ENCODE measurements at regions not wholly inside any gene's neighbourhood (a gene's known extent, or its start where the extent isn't known, plus 50 kb on each side); places are given as distances from the start of the nearest gene placed in this dataset.
"Not testable (repeated sequence)": the region's sequence is repeated elsewhere in the genome, so short reads cannot be mapped to it uniquely, and the experiment has no call there.

DNA sequence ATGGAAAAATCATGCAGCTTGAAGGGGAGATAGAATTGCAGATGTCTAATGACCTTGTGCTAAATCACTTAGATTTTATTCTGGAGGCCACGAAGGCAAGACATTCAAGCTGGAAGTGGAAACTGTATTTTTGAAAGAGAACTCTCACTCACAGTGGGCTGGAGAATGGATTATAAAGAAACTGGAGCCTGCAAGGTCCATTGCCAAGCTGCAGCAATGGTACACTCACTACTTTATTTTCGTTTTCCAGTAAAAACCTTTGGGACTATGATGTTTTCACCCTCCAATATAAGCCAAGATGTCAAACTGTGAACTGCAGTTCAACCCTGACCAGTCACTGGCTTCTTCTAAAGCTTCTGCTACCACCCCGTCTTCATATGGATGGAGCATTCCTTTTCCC is 62.0 kb downstream of the SKIDA1 start:
- no peaks in the 10 kb centered on the region for H3K36me3 ChIP-seq (ENCODE audit: insufficient read depth, low read length)
- no peaks in the 10 kb centered on the region for H3K27me3 ChIP-seq (ENCODE audit: insufficient read depth, low read length)
- no peak overlapping the region for H3K4me3 ChIP-seq (ENCODE audit: low read length)
- no peak overlapping the region for H3K9ac ChIP-seq (ENCODE audit: low read depth, low read length)
- H3K9me3 ChIP-seq (ENCODE audit: insufficient read depth, low read depth, low read length), result no peaks in the 10 kb centered on the region
- WGBS, result 94% methylated on average over 3 of the region's 3 CpGs
- H3K27ac ChIP-seq (ENCODE audit: low read depth, low read length), result no peak overlapping the region
- H3K4me1 ChIP-seq (ENCODE audit: insufficient read depth, low read length), result no peaks in the 10 kb centered on the region

DNA sequence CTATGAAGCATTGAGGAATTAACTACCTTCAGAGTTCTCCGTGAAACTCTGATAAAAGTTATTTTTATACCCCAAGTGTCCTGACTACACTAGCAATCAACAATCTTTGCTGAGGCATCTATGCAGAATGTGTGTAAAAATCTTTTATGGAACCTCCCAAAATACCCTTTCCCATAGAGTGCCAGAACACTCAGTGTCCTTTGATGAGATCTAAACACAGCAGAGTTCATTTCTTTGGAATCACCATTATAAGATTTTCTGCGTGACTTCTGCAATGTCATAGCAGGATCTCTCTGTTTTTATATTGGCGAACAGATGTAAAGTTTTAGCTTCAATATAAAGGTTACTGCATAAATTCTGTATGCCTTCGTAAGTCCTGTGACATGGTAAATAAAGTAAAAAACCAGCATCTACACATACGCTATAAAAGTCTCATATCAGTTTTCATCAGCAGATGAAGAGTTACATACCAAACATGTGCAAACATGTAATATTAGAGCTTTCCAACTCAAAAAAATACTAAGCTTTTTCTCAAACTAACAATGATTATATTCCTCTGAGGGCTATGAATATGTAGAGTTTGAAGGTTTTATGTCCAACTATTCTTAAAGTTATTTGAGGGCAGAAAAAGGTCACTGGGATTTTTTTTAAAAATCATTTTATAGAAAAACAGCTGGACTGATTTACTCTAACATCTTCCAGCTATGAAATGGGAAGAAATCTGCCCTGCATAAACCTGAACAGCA is 67.2 kb downstream of the SKIDA1 start:
- Histone ChIP-seq H3K4me3 (ENCODE audit: low read length) (no peak overlapping the region), H3K36me3 (ENCODE audit: insufficient read depth, low read length) (no peaks in the 10 kb centered on the region), H3K27ac (ENCODE audit: low read depth, low read length) (no peak overlapping the region), H3K27me3 (ENCODE audit: insufficient read depth, low read length) (no peaks in the 10 kb centered on the region), H3K9ac (ENCODE audit: low read depth, low read length) (no peak overlapping the region), H3K9me3 (ENCODE audit: insufficient read depth, low read depth, low read length) (no peaks in the 10 kb centered on the region), H3K4me1 (ENCODE audit: insufficient read depth, low read length) (no peaks in the 10 kb centered on the region)
- 91% methylated on average over 5 of the region's 5 CpGs for WGBS

DNA sequence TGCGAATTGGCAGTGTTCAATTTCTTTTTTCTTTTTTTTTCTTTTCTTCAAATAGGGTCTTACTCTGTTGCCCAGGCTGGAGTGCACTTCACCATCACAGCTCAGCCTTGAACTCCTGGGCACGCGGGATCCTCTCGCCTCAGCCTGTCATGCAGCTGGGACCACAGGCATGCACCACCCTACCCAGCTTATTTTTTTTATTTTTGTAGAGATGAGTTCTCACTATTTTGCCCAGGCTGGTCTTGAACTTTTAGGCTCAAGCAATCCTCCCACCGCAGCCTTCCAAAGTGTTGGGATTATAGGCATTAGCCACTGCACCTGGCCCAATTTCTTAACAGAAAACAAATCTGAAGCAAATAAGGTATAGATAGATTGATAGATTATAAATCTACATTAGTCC is 69.3 kb downstream of the SKIDA1 start:
- WGBS, result 93% methylated on average over 5 of the region's 5 CpGs
- H3K4me3 ChIP-seq (ENCODE audit: low read length), result no peak overlapping the region

DNA sequence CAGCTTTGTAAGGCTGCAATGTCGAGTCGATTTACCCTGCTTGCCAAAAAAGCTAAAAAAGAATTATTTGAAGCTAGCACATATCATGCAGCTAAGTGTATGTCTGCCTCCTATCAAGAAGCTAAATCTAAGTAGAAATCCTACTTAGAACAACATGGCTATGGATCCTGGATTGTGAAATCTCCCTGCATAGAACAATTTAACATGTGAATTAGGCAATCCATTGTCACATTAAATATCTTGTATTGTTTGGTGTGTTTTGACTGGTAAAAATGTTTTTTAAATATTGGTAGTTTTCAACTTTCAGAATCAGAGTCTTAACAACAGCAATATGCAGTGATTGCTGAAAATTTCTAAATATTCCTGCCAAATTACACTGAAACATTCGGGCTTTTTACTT is 73.3 kb downstream of the SKIDA1 start:
- no peaks in the 10 kb centered on the region for H3K27me3 ChIP-seq (ENCODE audit: insufficient read depth, low read length)
- no peaks in the 10 kb centered on the region for H3K36me3 ChIP-seq (ENCODE audit: insufficient read depth, low read length)
- 86% methylated on average over 3 of the region's 3 CpGs for WGBS
- H3K4me3 ChIP-seq (ENCODE audit: low read length), result no peak overlapping the region
- H3K4me1 ChIP-seq (ENCODE audit: insufficient read depth, low read length), result peaks cover 3% of the 10 kb centered on the region; the same call in 1 of the 2 replicates
- H3K27ac ChIP-seq (ENCODE audit: low read depth, low read length), result no peak overlapping the region
- no peak overlapping the region for H3K9ac ChIP-seq (ENCODE audit: low read depth, low read length)
- no peaks in the 10 kb centered on the region for H3K9me3 ChIP-seq (ENCODE audit: insufficient read depth, low read depth, low read length)

More for the DNA sequence above, 69.3 kb downstream of the SKIDA1 start:
- no peaks in the 10 kb centered on the region; the same call in 1 of the 2 replicates for H3K4me1 ChIP-seq (ENCODE audit: insufficient read depth, low read length)
- H3K27ac ChIP-seq (ENCODE audit: low read depth, low read length), result no peak overlapping the region
- H3K9ac ChIP-seq (ENCODE audit: low read depth, low read length), result no peak overlapping the region
- no peaks in the 10 kb centered on the region for H3K27me3 ChIP-seq (ENCODE audit: insufficient read depth, low read length)
- no peaks in the 10 kb centered on the region for H3K36me3 ChIP-seq (ENCODE audit: insufficient read depth, low read length)
- H3K9me3 ChIP-seq (ENCODE audit: insufficient read depth, low read depth, low read length), result no peaks in the 10 kb centered on the region

DNA sequence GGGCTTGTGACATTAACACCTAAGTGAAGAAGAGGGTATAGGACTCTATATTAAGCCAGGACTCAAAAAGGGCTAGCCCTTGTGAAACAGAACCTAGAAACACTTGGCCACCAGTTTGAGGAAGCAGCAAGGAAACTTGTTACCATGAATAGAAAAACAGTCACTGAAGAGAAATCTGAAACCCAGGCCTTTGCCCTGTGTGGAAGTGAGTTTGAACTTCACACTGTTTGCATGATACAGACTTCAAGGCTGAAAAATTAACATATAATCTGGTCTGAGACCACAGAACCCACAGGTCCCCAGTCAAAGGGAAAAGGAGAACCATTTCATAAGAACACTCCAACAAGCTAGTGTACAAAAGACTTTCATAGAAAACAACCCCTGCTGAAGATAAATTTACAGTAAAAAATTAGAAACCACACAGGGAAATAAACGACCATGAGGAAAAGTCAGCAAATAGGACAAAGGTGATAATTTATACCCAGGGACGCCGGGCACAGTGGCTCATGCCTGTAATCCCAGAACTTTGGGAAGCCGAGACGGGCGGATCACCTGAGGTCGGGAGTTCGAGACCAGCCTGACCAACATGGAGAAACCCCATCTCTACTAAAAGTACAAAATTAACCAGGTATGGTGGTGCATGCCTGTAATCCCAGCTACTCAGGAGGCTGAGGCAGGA is 76.1 kb downstream of the SKIDA1 start:
- no peak overlapping the region for H3K9ac ChIP-seq (ENCODE audit: low read depth, low read length)
- H3K27me3 ChIP-seq (ENCODE audit: insufficient read depth, low read length), result no peaks in the 10 kb centered on the region
- no peaks in the 10 kb centered on the region for H3K9me3 ChIP-seq (ENCODE audit: insufficient read depth, low read depth, low read length)
- H3K4me1 ChIP-seq (ENCODE audit: insufficient read depth, low read length), result peaks cover 7% of the 10 kb centered on the region; the same call in 1 of the 2 replicates
- H3K36me3 ChIP-seq (ENCODE audit: insufficient read depth, low read length), result no peaks in the 10 kb centered on the region
- WGBS, result 89% methylated on average over 6 of the region's 8 CpGs
- H3K4me3 ChIP-seq (ENCODE audit: low read length), result no peak overlapping the region
- no peak overlapping the region for H3K27ac ChIP-seq (ENCODE audit: low read depth, low read length)

DNA sequence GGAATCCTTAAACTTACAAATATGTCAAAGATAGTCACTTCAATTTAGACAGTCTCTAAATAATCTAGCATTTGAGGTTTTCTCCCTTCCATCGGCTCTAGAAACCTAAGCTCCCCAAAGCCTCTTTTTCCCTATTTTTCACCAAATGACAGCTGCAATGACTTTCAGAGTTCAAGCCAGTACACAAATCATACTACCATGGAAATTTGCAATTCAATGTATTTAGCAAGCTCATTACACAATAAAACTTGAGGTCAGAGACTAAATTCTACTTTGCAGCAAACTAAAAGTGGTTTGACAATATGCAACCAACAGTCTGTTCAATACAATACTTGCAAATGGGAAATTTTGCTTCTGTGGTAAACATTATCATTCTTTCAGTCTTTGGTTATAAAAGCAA is 80.3 kb downstream of the SKIDA1 start:
- Histone ChIP-seq H3K27me3 (ENCODE audit: insufficient read depth, low read length) (no peaks in the 10 kb centered on the region), H3K4me3 (ENCODE audit: low read length) (no peak overlapping the region), H3K36me3 (ENCODE audit: insufficient read depth, low read length) (no peaks in the 10 kb centered on the region), H3K4me1 (ENCODE audit: insufficient read depth, low read length) (peaks cover 10% of the 10 kb centered on the region; the same call in 1 of the 2 replicates), H3K27ac (ENCODE audit: low read depth, low read length) (no peak overlapping the region), H3K9ac (ENCODE audit: low read depth, low read length) (no peak overlapping the region), H3K9me3 (ENCODE audit: insufficient read depth, low read depth, low read length) (no peaks in the 10 kb centered on the region)
- 97% methylated on average over 1 of the region's 1 CpG for WGBS

DNA sequence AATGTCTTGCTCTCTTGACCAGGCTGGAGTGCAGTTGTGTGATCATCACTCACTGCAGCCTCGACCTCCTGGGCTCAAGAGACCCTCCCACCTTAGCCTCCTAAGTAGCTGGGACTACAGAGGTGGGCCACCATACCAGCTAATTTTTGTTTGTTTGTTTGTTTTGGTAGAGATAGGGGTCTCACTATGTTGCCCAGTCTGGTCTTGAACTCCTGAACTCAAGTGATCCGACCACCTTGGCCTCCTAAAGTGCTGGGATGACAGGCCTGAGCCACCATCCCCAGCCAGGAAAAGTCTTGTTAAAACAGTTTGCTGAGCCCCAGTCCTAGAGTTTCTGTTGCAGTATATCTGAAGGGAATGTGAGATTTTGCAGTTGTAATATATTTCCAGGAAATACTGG is 83.9 kb downstream of the SKIDA1 start:
- Histone ChIP-seq H3K9ac (ENCODE audit: low read depth, low read length) (no peak overlapping the region), H3K36me3 (ENCODE audit: insufficient read depth, low read length) (no peaks in the 10 kb centered on the region), H3K27ac (ENCODE audit: low read depth, low read length) (no peak overlapping the region), H3K9me3 (ENCODE audit: insufficient read depth, low read depth, low read length) (no peaks in the 10 kb centered on the region), H3K27me3 (ENCODE audit: insufficient read depth, low read length) (no peaks in the 10 kb centered on the region), H3K4me1 (ENCODE audit: insufficient read depth, low read length) (0 out of 2 replicates have a peak, but pooled peaks cover 7% of the 10 kb centered on the region), H3K4me3 (ENCODE audit: low read length) (no peak overlapping the region)
- WGBS, result 100% methylated on average over 2 of the region's 2 CpGs

DNA sequence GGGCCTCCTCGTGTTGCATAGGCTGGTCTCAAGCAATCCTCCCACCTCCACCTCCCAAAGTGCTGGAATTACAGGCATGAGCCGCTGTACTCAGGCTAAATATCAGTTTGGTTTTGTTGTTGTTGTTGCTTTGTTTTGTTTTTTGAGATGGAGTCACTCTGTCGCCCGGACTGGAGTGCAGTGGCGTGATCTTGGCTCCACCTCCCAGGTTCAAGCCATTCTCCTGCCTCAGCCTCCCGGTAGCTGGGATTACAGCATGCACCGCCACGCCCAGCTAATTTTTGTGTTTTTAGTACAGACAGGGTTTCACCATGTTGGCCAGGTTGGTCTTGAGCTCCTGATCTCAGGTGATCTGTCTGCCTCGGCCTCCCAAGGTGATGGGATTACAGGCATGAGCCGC is 86.6 kb downstream of the SKIDA1 start:
- not testable (repeated sequence) for H3K27me3 ChIP-seq (ENCODE audit: insufficient read depth, low read length); H3K9me3 ChIP-seq (ENCODE audit: insufficient read depth, low read depth, low read length); H3K27ac ChIP-seq (ENCODE audit: low read depth, low read length); H3K4me3 ChIP-seq (ENCODE audit: low read length); H3K4me1 ChIP-seq (ENCODE audit: insufficient read depth, low read length); H3K9ac ChIP-seq (ENCODE audit: low read depth, low read length); H3K36me3 ChIP-seq (ENCODE audit: insufficient read depth, low read length)
- 84% methylated on average over 9 of the region's 10 CpGs for WGBS

DNA sequence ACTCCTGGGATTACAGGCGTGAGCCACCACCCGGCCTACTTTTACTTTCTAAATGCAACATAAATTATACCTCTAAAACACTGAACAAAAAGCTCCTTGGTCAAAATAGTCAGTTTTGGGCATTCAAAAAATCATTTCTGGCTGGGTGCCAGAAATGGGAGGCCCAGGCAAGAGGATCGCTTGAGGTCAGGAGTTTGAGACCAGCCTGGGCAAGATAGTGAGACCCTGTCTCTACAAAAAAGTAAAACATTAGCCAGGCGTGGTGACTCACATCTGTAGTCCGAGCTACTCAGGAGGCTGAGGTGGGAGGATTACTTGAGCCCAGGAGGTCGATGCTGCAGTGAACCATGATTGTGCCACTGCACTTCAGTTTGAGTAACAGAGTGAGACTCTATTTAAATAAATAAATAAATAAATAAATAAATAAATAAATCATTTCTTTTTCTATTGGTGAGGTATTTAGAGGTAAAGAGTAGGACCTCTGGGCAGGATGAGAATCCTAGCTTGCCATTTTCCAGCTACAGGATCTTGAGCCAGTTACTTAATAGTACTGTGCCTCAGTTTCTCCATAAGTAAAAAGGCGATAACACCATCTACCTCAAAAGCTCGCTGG is 87.6 kb downstream of the SKIDA1 start:
- Histone ChIP-seq H3K4me3 (ENCODE audit: low read length) (no peak overlapping the region), H3K4me1 (ENCODE audit: insufficient read depth, low read length) (no peaks in the 10 kb centered on the region), H3K36me3 (ENCODE audit: insufficient read depth, low read length) (no peaks in the 10 kb centered on the region), H3K27ac (ENCODE audit: low read depth, low read length) (no peak overlapping the region), H3K9me3 (ENCODE audit: insufficient read depth, low read depth, low read length) (no peaks in the 10 kb centered on the region), H3K27me3 (ENCODE audit: insufficient read depth, low read length) (no peaks in the 10 kb centered on the region), H3K9ac (ENCODE audit: low read depth, low read length) (no peak overlapping the region)
- WGBS, result 90% methylated on average over 8 of the region's 8 CpGs

DNA sequence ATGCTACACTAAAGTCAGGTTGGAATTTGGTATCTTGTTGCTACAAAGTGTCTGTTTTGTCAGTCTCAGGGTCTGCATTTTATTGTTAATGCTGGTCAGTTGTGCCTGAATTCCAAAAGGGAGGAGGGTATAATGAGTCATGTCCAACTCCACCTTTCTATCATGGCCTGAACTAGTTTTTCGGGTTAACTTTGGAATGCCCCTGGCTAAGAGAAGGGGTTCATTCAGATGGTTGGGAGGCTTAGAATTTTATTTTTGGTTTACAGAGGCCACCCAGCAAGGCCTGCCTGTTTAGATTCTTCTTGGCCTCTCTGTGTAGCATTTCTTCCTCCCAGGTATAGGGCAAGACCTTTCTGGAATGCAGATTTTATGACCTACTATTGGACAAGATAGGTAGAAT is 93.2 kb downstream of the SKIDA1 start:
- 92% methylated on average over 1 of the region's 1 CpG for WGBS
- Histone ChIP-seq H3K27ac (ENCODE audit: low read depth, low read length) (no peak overlapping the region), H3K9me3 (ENCODE audit: insufficient read depth, low read depth, low read length) (peaks cover 15% of the 10 kb centered on the region), H3K9ac (ENCODE audit: low read depth, low read length) (no peak overlapping the region), H3K27me3 (ENCODE audit: insufficient read depth, low read length) (no peaks in the 10 kb centered on the region), H3K36me3 (ENCODE audit: insufficient read depth, low read length) (no peaks in the 10 kb centered on the region), H3K4me1 (ENCODE audit: insufficient read depth, low read length) (no peaks in the 10 kb centered on the region), H3K4me3 (ENCODE audit: low read length) (no peak overlapping the region)

DNA sequence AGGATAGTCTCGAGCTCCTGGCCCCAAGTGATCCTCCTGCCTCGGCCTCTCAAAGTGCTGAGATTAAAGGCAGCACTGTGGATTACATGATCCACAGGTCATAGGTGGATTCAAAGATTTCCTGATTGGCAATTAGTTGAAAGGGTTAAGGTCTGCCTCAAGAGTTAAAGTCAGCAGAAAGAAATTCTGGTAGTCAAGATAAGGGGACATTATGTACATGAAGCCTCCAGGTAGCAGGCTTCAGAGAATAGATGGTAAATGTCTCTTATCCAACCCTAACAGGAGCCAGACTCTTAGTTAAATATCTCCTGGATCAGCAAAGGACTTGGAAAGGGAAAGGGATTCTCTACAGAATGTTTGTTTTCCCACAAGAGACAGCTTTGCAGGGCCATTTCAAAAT is 93.7 kb downstream of the SKIDA1 start:
- no peak overlapping the region for H3K4me3 ChIP-seq (ENCODE audit: low read length)
- H3K27me3 ChIP-seq (ENCODE audit: insufficient read depth, low read length), result no peaks in the 10 kb centered on the region
- WGBS, result 93% methylated on average over 2 of the region's 2 CpGs
- H3K4me1 ChIP-seq (ENCODE audit: insufficient read depth, low read length), result no peaks in the 10 kb centered on the region
- H3K27ac ChIP-seq (ENCODE audit: low read depth, low read length), result no peak overlapping the region
- no peak overlapping the region for H3K9ac ChIP-seq (ENCODE audit: low read depth, low read length)
- H3K9me3 ChIP-seq (ENCODE audit: insufficient read depth, low read depth, low read length), result peaks cover 18% of the 10 kb centered on the region
- H3K36me3 ChIP-seq (ENCODE audit: insufficient read depth, low read length), result no peaks in the 10 kb centered on the region

All from HUES64 (cell line).